Liver (tissue), 8 donors: ENCODE measurements at regions not wholly inside any gene's neighbourhood (a gene's known extent, or its start where the extent isn't known, plus 50 kb on each side); places are given as distances from the start of the nearest gene placed in this dataset.

Experiments used
- DNase-seq: peaks from one replicate; pipeline ENCODE4 v3.0.0-alpha.2; 2017; ENCODE audit warnings: low spot score
- H3K27ac ChIP-seq, 2 donors: one replicate each; pipeline ENCODE4 v1.7.0; 2013; ENCODE audit warnings: inconsistent platforms in 2 of 2, low read length in 2 of 2, control low read depth in 1 of 2, low read depth in 1 of 2, mild to moderate bottlenecking in 1 of 2
- H3K27me3 ChIP-seq, 4 donors: one replicate each; pipeline versions ENCODE4 v1.6.1 to v1.7.0; 2013; ENCODE audit warnings: low read length in 3 of 4, inconsistent platforms in 1 of 4, mild to moderate bottlenecking in 1 of 4, moderate library complexity in 1 of 4; ENCODE audit not compliant: control insufficient read depth in 4 of 4, insufficient read depth in 4 of 4
- H3K36me3 ChIP-seq, 4 donors: one replicate each; pipeline versions ENCODE4 v1.6.1 to v1.7.0; 2013; ENCODE audit warnings: low read length in 3 of 4, mild to moderate bottlenecking in 3 of 4, low read depth in 1 of 4, moderate library complexity in 1 of 4; ENCODE audit not compliant: control insufficient read depth in 4 of 4, insufficient read depth in 3 of 4
- H3K4me1 ChIP-seq, 4 donors: one replicate each; pipeline versions ENCODE4 v1.6.1 to v1.7.0; 2013; ENCODE audit warnings: low read length in 3 of 4, mild to moderate bottlenecking in 3 of 4, moderate library complexity in 1 of 4; ENCODE audit not compliant: control insufficient read depth in 4 of 4, insufficient read depth in 4 of 4
- H3K4me3 ChIP-seq, 3 donors: one replicate each; pipeline versions ENCODE4 v1.6.1 to v1.7.0; 2013; ENCODE audit warnings: low read length in 3 of 3, control low read depth in 1 of 3, low read depth in 1 of 3, mild to moderate bottlenecking in 1 of 3
- H3K9ac ChIP-seq, 2 donors: one replicate each; pipeline ENCODE4 v1.7.0; 2013; ENCODE audit warnings: low read length in 2 of 2, mild to moderate bottlenecking in 2 of 2, moderate library complexity in 2 of 2, control low read depth in 1 of 2, low read depth in 1 of 2
- H3K9me3 ChIP-seq, 4 donors: one replicate each; pipeline versions ENCODE4 v1.6.1 to v1.7.0; 2013; ENCODE audit warnings: low read length in 3 of 4; ENCODE audit not compliant: control insufficient read depth in 4 of 4
- EGR1 ChIP-seq, 2 donors: IDR thresholded peaks; 2 replicates each; pipeline ENCODE4 v1.6.1; 2016 to 2018; ENCODE audit warnings: antibody characterized with exemption in 2 of 2, low read depth in 2 of 2
- FOXA1 ChIP-seq: IDR thresholded peaks from 2 replicates; pipeline ENCODE4 v1.6.1; 2016; ENCODE audit warnings: antibody characterized with exemption
- FOXA2 ChIP-seq: IDR thresholded peaks from 2 replicates; pipeline ENCODE4 v1.6.1; 2016; ENCODE audit warnings: antibody characterized with exemption
- GABPA ChIP-seq, 2 donors: IDR thresholded peaks in 1 of 2; conservative IDR thresholded peaks in 1 of 2; 2 replicates each; pipeline ENCODE4 v1.6.1; 2016; ENCODE audit warnings: antibody characterized with exemption in 2 of 2, mild to moderate bottlenecking in 1 of 2, moderate library complexity in 1 of 2
- HNF4A ChIP-seq, 2 donors: conservative IDR thresholded peaks; 2 replicates each; pipeline ENCODE4 v1.6.1; 2016; ENCODE audit warnings: antibody characterized with exemption in 2 of 2, mild to moderate bottlenecking in 2 of 2
- HNF4G ChIP-seq: IDR thresholded peaks from 2 replicates; pipeline ENCODE4 v1.6.1; 2016; ENCODE audit warnings: antibody characterized with exemption
- JUND ChIP-seq, 2 donors: IDR thresholded peaks; 2 replicates each; pipeline ENCODE4 v1.6.1; 2016; ENCODE audit warnings: antibody characterized with exemption in 2 of 2
- NR2F2 ChIP-seq: IDR thresholded peaks from 2 replicates; pipeline ENCODE4 v1.6.1; 2016; ENCODE audit warnings: antibody characterized with exemption
- RAD21 ChIP-seq, 2 donors: IDR thresholded peaks; 2 replicates each; pipeline ENCODE4 v1.6.1; 2016; ENCODE audit warnings: antibody characterized with exemption in 2 of 2, mild to moderate bottlenecking in 2 of 2
- RXRA ChIP-seq, 2 donors: IDR thresholded peaks; 2 replicates each; pipeline ENCODE4 v1.6.1; 2017 to 2018; ENCODE audit warnings: antibody characterized with exemption in 2 of 2, mild to moderate bottlenecking in 1 of 2
- SP1 ChIP-seq: IDR thresholded peaks from 2 replicates; pipeline ENCODE4 v1.6.1; 2018; ENCODE audit warnings: antibody characterized with exemption, mild to moderate bottlenecking
- TAF1 ChIP-seq: conservative IDR thresholded peaks from 2 replicates; pipeline ENCODE4 v1.6.1; 2016; ENCODE audit warnings: antibody characterized with exemption, mild to moderate bottlenecking
- YY1 ChIP-seq: IDR thresholded peaks from 2 replicates; pipeline ENCODE4 v1.6.1; 2016; ENCODE audit warnings: antibody characterized with exemption, mild to moderate bottlenecking
- WGBS: extraction: QIAGEN DNeasy Blood & Tissue Kit; methylation state at CpG from one replicate; pipeline ENCODE4 v1.1.7; 2013; 5-methylcytosine and 5-hydroxymethylcytosine counted together
- TF ChIP-seq, protein P1 (sequence below): fragments of 150-350 bp; IDR thresholded peaks from 2 replicates; pipeline ENCODE4 v1.5.1; 2017; ENCODE audit warnings: improper control_type of control experiment, low read depth, low read length; ENCODE audit not compliant: missing input control
- TF ChIP-seq, protein P2 (sequence below): IDR thresholded peaks from 2 replicates; pipeline ENCODE4 v1.6.1; 2016; ENCODE audit warnings: antibody characterized with exemption, mild to moderate bottlenecking
- TF ChIP-seq, protein P3 (sequence below): IDR thresholded peaks from 2 replicates; pipeline ENCODE4 v1.6.1; 2016; ENCODE audit warnings: antibody characterized with exemption
- TF ChIP-seq, protein P4 (sequence below): IDR thresholded peaks from 2 replicates; pipeline ENCODE4 v1.6.1; 2016; ENCODE audit warnings: antibody characterized with exemption
- TF ChIP-seq, protein P5 (sequence below): IDR thresholded peaks from 2 replicates; pipeline ENCODE4 v1.6.1; 2016; ENCODE audit warnings: antibody characterized with exemption
- donor health status: healthy.
- donor health status: healthy.
- donor health status: healthy.
- donor health status: healthy.
- donor health status: healthy.

DNA sequence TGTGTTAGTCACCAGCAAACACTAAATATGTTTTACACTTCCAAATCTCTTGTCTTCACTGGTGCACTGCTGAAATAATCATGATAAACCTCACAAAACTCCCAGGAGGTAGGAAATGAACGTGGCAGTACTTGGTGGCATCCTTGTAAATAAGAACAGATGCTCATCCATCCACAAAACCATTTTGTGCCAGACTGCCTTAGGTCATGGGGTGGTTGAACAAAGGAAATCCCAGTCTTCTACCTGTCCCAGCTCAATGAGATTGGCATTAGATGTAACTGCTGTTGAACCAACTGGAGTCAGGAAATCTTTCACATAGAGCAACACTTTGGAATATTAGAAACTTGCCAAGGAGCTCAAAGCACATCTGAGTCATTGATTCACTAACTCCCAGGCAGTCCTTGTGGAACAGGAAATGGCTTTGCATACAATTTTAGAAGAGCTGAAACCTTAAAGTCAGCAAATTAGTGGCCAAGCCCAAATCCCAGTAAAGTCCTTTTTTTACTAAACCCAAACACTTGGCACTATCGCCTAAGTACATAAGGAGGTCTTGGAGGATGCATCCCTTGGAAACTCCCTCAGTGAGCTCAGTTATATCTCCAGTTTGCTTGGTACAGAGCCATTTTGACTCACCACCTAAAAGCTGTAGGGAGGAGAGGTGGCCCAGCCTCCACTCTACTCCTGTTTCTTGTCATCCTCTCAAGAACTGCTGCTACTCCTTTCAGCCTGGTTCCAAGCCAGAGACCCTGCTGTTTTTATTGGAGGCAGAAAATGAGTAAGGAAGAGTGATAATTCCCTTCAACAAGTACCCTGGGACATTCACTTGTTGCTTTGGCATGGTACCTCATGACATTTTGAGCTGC, 208.0 kb downstream of the NOVA1 start:
- WGBS = 74% methylated on average over 2 of the region's 2 CpGs
- Histone ChIP-seq H3K4me3 (no peak overlapping the region), H3K36me3 (no peaks in the 10 kb centered on the region), H3K4me1 (no peaks in the 10 kb centered on the region), H3K9me3 (no peaks in the 10 kb centered on the region), H3K27me3 (peaks cover 0 to 2% (median 0%) of the 10 kb centered on the region in 4 donors), H3K9ac (no peak overlapping the region), H3K27ac (no peak overlapping the region)
- TF ChIP-seq, protein P1, sequence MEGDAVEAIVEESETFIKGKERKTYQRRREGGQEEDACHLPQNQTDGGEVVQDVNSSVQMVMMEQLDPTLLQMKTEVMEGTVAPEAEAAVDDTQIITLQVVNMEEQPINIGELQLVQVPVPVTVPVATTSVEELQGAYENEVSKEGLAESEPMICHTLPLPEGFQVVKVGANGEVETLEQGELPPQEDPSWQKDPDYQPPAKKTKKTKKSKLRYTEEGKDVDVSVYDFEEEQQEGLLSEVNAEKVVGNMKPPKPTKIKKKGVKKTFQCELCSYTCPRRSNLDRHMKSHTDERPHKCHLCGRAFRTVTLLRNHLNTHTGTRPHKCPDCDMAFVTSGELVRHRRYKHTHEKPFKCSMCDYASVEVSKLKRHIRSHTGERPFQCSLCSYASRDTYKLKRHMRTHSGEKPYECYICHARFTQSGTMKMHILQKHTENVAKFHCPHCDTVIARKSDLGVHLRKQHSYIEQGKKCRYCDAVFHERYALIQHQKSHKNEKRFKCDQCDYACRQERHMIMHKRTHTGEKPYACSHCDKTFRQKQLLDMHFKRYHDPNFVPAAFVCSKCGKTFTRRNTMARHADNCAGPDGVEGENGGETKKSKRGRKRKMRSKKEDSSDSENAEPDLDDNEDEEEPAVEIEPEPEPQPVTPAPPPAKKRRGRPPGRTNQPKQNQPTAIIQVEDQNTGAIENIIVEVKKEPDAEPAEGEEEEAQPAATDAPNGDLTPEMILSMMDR = no peak
- TF ChIP-seq FOXA1 (no peak), FOXA2 (no peak), SP1 (no peak), TAF1 (no peak), YY1 (no peak), RXRA (IDR thresholded peaks at IDR 0.05) (no peak), HNF4A (conservative IDR thresholded peaks at IDR 0.05) (no peak), RAD21 (IDR thresholded peaks at IDR 0.05) (no peak), NR2F2 (no peak), EGR1 (IDR thresholded peaks at IDR 0.05; ENCODE audit: low read depth in 2 of 2) (no peak), JUND (IDR thresholded peaks at IDR 0.05) (no peak), HNF4G (no peak), GABPA (IDR thresholded peaks at IDR 0.05 in 1 of 2, conservative IDR thresholded peaks at IDR 0.05 in 1 of 2) (no peak)
- TF ChIP-seq, protein P2, sequence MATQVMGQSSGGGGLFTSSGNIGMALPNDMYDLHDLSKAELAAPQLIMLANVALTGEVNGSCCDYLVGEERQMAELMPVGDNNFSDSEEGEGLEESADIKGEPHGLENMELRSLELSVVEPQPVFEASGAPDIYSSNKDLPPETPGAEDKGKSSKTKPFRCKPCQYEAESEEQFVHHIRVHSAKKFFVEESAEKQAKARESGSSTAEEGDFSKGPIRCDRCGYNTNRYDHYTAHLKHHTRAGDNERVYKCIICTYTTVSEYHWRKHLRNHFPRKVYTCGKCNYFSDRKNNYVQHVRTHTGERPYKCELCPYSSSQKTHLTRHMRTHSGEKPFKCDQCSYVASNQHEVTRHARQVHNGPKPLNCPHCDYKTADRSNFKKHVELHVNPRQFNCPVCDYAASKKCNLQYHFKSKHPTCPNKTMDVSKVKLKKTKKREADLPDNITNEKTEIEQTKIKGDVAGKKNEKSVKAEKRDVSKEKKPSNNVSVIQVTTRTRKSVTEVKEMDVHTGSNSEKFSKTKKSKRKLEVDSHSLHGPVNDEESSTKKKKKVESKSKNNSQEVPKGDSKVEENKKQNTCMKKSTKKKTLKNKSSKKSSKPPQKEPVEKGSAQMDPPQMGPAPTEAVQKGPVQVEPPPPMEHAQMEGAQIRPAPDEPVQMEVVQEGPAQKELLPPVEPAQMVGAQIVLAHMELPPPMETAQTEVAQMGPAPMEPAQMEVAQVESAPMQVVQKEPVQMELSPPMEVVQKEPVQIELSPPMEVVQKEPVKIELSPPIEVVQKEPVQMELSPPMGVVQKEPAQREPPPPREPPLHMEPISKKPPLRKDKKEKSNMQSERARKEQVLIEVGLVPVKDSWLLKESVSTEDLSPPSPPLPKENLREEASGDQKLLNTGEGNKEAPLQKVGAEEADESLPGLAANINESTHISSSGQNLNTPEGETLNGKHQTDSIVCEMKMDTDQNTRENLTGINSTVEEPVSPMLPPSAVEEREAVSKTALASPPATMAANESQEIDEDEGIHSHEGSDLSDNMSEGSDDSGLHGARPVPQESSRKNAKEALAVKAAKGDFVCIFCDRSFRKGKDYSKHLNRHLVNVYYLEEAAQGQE = no peak
- TF ChIP-seq, protein P3, sequence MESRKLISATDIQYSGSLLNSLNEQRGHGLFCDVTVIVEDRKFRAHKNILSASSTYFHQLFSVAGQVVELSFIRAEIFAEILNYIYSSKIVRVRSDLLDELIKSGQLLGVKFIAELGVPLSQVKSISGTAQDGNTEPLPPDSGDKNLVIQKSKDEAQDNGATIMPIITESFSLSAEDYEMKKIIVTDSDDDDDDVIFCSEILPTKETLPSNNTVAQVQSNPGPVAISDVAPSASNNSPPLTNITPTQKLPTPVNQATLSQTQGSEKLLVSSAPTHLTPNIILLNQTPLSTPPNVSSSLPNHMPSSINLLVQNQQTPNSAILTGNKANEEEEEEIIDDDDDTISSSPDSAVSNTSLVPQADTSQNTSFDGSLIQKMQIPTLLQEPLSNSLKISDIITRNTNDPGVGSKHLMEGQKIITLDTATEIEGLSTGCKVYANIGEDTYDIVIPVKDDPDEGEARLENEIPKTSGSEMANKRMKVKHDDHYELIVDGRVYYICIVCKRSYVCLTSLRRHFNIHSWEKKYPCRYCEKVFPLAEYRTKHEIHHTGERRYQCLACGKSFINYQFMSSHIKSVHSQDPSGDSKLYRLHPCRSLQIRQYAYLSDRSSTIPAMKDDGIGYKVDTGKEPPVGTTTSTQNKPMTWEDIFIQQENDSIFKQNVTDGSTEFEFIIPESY = no peak
- TF ChIP-seq, protein P4, sequence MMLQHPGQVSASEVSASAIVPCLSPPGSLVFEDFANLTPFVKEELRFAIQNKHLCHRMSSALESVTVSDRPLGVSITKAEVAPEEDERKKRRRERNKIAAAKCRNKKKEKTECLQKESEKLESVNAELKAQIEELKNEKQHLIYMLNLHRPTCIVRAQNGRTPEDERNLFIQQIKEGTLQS = no peak
- TF ChIP-seq, protein P5, sequence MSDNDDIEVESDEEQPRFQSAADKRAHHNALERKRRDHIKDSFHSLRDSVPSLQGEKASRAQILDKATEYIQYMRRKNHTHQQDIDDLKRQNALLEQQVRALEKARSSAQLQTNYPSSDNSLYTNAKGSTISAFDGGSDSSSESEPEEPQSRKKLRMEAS = no peak
- no peak for DNase-seq
